Esophagus muscularis mucosa (tissue), 4 donors: ENCODE measurements at regions not wholly inside any gene's neighbourhood (a gene's known extent, or its start where the extent isn't known, plus 50 kb on each side); places are given as distances from the start of the nearest gene placed in this dataset.

Source experiments
- CTCF ChIP-seq, 3 experiments: fragments of 200-600 bp in 2 of 3; fragments of 450-650 bp in 1 of 3; sonication (generic) in 2 of 3; IDR thresholded peaks; one replicate each; pipeline ENCODE4 v1.5.1; 2017 to 2019; ENCODE audit warnings: antibody characterized with exemption in 3 of 3, mild to moderate bottlenecking in 2 of 3, moderate library complexity in 1 of 3
- EP300 ChIP-seq: sonication (generic); formaldehyde crosslinking; IDR thresholded peaks from one replicate; pipeline ENCODE4 v1.6.1; 2017; ENCODE audit warnings: antibody characterized with exemption
- POLR2A ChIP-seq: fragments of 450-650 bp; IDR thresholded peaks from one replicate; pipeline ENCODE4 v1.6.1; 2017; ENCODE audit warnings: antibody characterized with exemption, moderate library complexity, mild to moderate bottlenecking, low read depth
- POLR2AphosphoS5 ChIP-seq, 2 donors: sonication (generic); formaldehyde crosslinking; IDR thresholded peaks; one replicate each; pipeline ENCODE4 v1.6.1; 2017; ENCODE audit warnings: antibody characterized with exemption in 2 of 2

DNA sequence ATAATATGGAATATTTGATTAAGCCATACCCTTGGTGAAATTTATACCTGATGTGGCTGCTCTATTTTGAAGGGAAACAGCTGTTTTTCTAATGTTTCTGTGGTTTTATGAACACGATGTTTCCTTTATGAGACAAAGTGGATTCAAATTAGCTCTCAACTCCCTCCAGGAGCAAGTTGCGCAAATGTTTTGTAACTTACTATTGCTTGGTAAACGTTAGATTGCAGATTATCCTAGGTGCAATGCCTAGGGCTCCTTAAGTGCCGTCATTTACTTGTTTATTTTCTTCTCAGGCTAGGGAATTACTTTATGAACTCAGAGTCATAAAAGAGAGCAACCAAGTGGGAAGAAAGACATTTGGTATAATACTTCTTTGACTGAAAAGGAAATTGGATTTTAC is 763.1 kb downstream of the TAF11L14 start:
- TF ChIP-seq CTCF (IDR thresholded peaks at IDR 0.05) (no peak), EP300 (no peak), POLR2A (no peak), POLR2AphosphoS5 (IDR thresholded peaks at IDR 0.05) (no peak)
